ENCODE measurements at regions not wholly inside any gene's neighbourhood (a gene's known extent, or its start where the extent isn't known, plus 50 kb on each side); places are given as distances from the start of the nearest gene placed in this dataset.
"Not testable (repeated sequence)": the region's sequence is repeated elsewhere in the genome, so short reads cannot be mapped to it uniquely, and the experiment has no call there.

GRCh38 chr2:196500686-196501431, 138.7 kb upstream of the CCDC150 start:
- no peak for DNase-seq

- DNase-seq: no peak
Measured at GRCh38 chr2:196501836-196502235, 137.7 kb upstream of the CCDC150 start.

- no peak for DNase-seq
Measured at GRCh38 chr2:196502386-196502785, 137.1 kb upstream of the CCDC150 start.

- no peak for DNase-seq
Measured at GRCh38 chr2:196503398-196503797, 136.1 kb upstream of the CCDC150 start.

- no peak for DNase-seq
Measured at GRCh38 chr2:196504788-196505187, 134.7 kb upstream of the CCDC150 start.

- no peak for DNase-seq
Measured at GRCh38 chr2:196510246-196510645, 129.3 kb upstream of the CCDC150 start.

- DNase-seq: no peak
Measured at GRCh38 chr2:196511258-196512168, 128.0 kb upstream of the CCDC150 start.

GRCh38 chr2:196513796-196514526, 125.6 kb upstream of the CCDC150 start:
- no peak for DNase-seq

GRCh38 chr2:196514641-196515040, 124.9 kb upstream of the CCDC150 start:
- no peak for DNase-seq

- no peak for DNase-seq
Measured at GRCh38 chr2:196515051-196515450, 124.5 kb upstream of the CCDC150 start.

- no peak for DNase-seq
Measured at GRCh38 chr2:196515608-196516007, 123.9 kb upstream of the CCDC150 start.

- DNase-seq: no peak
Measured at GRCh38 chr2:196516564-196516963, 123.0 kb upstream of the CCDC150 start.

- DNase-seq: no peak
Measured at GRCh38 chr2:196520605-196521004, 118.9 kb upstream of the CCDC150 start.

GRCh38 chr2:196526981-196527725, 112.4 kb upstream of the CCDC150 start:
- DNase-seq: not testable (repeated sequence)

- DNase-seq: no peak
Measured at GRCh38 chr2:196528486-196529223, 110.9 kb upstream of the CCDC150 start.

GRCh38 chr2:196530910-196531309, 108.6 kb upstream of the CCDC150 start:
- DNase-seq: no peak

GRCh38 chr2:196533772-196534397, 105.6 kb upstream of the CCDC150 start:
- DNase-seq: no peak

GRCh38 chr2:196534495-196534894, 105.0 kb upstream of the CCDC150 start:
- DNase-seq: no peak

- DNase-seq: no peak
Measured at GRCh38 chr2:196535061-196535460, 104.5 kb upstream of the CCDC150 start.

GRCh38 chr2:196535742-196536141, 103.8 kb upstream of the CCDC150 start:
- DNase-seq: no peak

- DNase-seq: no peak
Measured at GRCh38 chr2:196537311-196537710, 102.2 kb upstream of the CCDC150 start.

Data from right forelimb (tissue), 1 donor.